Peyer's patch (tissue), 4 donors: ENCODE measurements at regions not wholly inside any gene's neighbourhood (a gene's known extent, or its start where the extent isn't known, plus 50 kb on each side); places are given as distances from the start of the nearest gene placed in this dataset.
"Not testable (repeated sequence)": the region's sequence is repeated elsewhere in the genome, so short reads cannot be mapped to it uniquely, and the experiment has no call there.

ENCODE experiments used
- POLR2A ChIP-seq, 2 donors: fragments of 450-650 bp; IDR thresholded peaks; one replicate each; pipeline ENCODE4 v1.5.1; 2017; ENCODE audit warnings: antibody characterized with exemption in 2 of 2, mild to moderate bottlenecking in 2 of 2, moderate library complexity in 2 of 2
- TF ChIP-seq, protein P1 (sequence below), 6 experiments: fragments of 450-650 bp in 4 of 6; fragments of 200-600 bp in 2 of 6; sonication (generic) in 1 of 6; IDR thresholded peaks; one replicate each; pipeline ENCODE4 v1.5.1; 2017 to 2019; ENCODE audit warnings: antibody characterized with exemption in 6 of 6, mild to moderate bottlenecking in 3 of 6, moderate library complexity in 1 of 6

DNA sequence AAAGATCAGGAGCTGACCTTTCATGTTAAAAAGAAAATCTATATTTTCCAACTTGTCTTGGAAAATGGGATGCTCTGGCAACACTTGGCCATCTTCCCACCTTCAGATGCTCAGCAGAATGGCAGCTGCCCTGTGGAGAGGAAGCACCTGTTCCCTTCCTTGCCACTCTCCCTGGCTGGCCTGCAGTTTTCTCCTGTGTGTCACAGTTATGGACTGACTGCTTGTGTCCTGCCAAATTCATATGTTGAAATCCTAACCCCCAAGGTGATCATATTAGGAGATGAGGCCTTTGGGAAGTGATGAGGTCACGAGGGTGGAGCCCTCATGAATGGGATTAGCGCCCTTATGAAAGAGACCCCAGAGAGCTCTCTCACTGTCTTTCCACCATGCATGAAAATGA, 97.0 kb upstream of the PLGLB2 start:
- not testable (repeated sequence) for TF ChIP-seq POLR2A (IDR thresholded peaks at IDR 0.05)
- TF ChIP-seq, protein P1, sequence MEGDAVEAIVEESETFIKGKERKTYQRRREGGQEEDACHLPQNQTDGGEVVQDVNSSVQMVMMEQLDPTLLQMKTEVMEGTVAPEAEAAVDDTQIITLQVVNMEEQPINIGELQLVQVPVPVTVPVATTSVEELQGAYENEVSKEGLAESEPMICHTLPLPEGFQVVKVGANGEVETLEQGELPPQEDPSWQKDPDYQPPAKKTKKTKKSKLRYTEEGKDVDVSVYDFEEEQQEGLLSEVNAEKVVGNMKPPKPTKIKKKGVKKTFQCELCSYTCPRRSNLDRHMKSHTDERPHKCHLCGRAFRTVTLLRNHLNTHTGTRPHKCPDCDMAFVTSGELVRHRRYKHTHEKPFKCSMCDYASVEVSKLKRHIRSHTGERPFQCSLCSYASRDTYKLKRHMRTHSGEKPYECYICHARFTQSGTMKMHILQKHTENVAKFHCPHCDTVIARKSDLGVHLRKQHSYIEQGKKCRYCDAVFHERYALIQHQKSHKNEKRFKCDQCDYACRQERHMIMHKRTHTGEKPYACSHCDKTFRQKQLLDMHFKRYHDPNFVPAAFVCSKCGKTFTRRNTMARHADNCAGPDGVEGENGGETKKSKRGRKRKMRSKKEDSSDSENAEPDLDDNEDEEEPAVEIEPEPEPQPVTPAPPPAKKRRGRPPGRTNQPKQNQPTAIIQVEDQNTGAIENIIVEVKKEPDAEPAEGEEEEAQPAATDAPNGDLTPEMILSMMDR (IDR thresholded peaks at IDR 0.05): not testable (repeated sequence)
